NCI-H69 (cell line): ENCODE measurements at regions not wholly inside any gene's neighbourhood (a gene's known extent, or its start where the extent isn't known, plus 50 kb on each side); places are given as distances from the start of the nearest gene placed in this dataset.

ENCODE experiments used
- DNase-seq: peaks from one replicate; lab custom pipeline; 2025; lab: John Stamatoyannopoulos, UW

GRCh38 chr5:77844623-77845323, 68.6 kb upstream of the TBCA start:
- peak; percentile 89 for DNase-seq

GRCh38 chr5:77844373-77844622, 68.2 kb upstream of the TBCA start:
- peak; percentile 82 for DNase-seq

DNA sequence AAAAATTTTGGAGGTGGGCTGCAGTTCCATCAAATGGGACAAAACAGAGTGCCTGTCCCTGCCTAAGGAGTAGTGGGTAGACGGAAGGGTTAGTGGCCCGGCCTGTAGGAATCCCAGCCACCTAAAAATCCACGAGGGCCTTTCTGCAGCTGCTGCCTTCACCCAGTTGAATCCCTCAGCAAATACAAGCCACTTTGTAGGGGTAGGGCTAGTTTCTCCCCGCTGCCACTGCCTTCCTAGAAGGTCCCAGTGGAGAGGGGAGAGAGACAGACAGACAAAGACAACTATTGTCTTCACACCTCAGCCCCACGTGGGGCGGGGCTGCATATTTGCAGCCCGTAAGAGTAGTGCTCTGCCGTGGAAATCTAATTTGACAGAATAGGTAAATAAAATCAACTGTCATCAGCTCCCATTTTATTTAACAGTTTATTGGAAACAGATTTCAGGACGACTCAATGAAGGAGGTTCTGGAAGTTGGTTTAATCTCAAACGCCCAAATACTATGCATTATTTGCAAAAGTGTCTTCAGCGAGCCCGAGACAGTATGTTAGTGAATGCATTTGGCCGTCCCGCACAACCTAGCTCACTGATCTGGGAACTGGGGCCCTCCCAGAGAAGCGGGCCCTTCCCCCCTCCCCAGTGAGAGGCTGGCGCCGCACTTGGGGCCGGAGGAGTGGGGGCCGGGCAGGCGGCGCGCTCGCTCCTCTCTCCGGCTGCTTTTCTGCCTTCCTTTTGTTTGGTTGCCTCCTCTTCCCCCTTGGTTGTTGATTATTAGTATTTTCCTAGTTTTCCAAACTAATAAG, 67.6 kb upstream of the TBCA start:
- peak; percentile 72 for DNase-seq

DNA sequence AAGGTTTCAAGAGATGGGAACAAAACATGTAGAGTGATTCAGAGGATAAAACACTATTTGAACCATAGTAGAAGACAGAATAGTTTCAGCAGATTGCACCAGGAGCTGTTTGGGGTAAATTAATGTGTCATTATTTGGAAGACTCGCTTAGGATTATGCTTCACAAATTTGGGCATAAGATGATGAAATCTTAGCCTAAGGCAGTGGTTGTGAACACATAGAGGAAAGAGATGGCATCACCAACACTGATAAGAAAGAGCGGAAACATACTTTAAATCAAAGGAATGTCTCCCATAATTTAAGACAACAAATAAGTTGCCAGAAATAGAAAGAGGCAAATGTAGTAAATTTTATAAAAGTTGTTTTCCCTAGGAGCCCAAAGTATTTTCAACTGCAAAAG, 66.1 kb upstream of the TBCA start:
- DNase-seq = no peak

DNA sequence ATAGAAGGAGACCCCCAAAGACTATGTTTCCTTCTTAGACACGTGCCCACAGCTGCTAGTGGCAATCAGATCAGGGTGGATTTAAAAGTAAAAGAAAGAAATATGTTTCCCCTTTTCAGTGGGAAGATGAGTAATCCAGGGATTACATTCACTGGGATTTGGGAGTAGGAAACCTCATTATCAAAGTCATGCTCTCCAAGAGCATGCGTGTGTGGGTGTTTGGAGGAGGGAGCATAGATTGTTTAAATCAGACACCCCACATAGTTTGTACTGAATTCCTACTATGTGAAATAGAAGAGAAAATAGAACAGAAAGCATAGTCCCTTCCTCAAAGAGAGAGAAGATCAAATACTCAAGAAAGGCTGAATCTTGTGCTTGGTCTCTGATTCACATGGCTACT, 65.5 kb upstream of the TBCA start:
- DNase-seq = no peak

DNA sequence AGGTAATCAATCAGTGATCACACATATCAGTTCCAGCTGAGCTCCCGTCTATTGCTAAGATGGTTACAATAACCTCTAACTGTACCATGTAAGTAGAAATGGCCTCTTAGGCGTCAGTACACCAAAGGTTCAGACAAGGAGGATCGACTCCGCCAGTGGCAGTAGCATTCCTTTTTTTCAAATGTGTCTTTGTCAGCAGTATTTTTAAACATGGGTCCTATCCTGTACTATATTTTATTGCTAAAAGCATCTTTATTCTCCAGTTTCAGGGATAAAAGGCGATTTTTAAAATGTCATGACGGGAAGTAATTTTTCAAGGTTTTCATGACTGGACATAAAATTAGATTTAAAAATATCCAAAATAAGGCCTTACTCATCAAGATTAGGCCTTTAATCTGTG, 64.8 kb upstream of the TBCA start:
- no peak for DNase-seq

DNA sequence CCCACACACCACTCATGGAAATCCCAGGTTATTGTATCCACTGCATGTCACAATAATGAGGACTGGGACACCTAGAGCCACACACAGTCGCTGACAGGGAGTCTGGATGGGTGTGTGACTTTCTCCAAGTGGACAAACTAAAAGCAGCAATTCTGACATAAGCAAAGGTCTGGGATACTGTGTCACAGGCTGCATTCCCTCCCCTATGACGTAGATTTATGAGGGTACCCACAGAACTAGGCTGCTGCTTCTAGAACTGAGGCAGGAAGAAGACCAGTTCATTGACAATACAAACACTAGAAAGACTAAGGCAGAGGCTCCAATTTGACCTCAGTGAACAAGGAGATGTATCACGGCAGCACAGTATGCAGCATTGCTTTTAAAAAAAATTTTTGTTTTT, 63.6 kb upstream of the TBCA start:
- no peak for DNase-seq

- no peak for DNase-seq
These were observed 56.8 kb upstream of the TBCA start for GRCh38 chr5:77832938-77833337.

DNA sequence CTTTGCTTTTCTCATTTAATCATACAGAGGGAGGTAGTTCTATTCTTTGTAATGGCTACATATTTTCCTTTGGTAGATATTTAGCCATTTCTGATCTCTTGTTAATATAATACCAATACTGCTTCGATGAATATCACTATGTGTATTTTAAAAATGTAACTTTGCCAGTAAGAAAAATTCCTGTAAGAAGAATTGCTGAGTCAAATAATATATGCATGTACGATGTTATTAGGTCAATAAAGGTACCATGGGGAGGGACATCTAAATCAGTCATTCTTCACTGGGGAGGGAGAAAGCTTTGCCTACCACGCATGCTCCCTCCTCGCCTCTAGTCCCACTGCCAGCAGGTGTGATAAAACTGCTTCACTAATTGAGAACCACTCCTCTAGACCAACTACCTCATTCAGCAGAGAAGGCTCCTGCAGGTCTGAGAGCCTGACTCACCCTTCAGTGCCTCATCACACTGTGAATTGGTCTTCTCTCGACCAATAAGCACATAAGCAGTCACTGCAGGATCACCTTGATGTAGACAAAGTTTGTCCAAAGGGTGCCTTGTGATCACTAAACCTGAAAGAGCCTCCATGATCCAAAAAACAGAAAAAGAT, 56.1 kb upstream of the TBCA start:
- peak; percentile 10 for DNase-seq

GRCh38 chr5:77828445-77828844, 52.3 kb upstream of the TBCA start:
- DNase-seq = no peak
